Panc1 (cell line): ENCODE measurements at regions not wholly inside any gene's neighbourhood (a gene's known extent, or its start where the extent isn't known, plus 50 kb on each side); places are given as distances from the start of the nearest gene placed in this dataset.

ENCODE experiments used
- ATAC-seq: fragments of 200-7000 bp; cut with Tn5 transposase; 2 replicates; pipeline ENCODE4 v1.9.1; 2020; ENCODE audit warnings: mild to moderate bottlenecking, moderate library complexity
- BruUV-seq: library from RNA; stranded (reverse); fragments of 400-500 nt; replicated peaks from 2 replicates; lab custom pipeline; 2021; lab: Mats Ljungman, UMichigan
- CTCF ChIA-PET: fragments of 300-600 bp; sonication (Branson Sonifier 250); formaldehyde crosslinking; loops from one replicate; lab custom pipeline; 2022; ENCODE audit warnings: antibody characterized with exemption; lab: Charles Lee
- POLR2A ChIA-PET: fragments of 300-600 bp; sonication (Branson Sonifier 250); formaldehyde crosslinking; loops from one replicate; lab custom pipeline; 2022; ENCODE audit warnings: antibody characterized with exemption; lab: Charles Lee
- DNase-seq: peaks from one replicate; pipeline ENCODE4 v3.0.0-alpha.2; 2010; ENCODE audit warnings: low read depth, low spot score
- H3K27ac ChIP-seq: 2 replicates; pipeline ENCODE4 v1.5.1; 2011; ENCODE audit warnings: mild to moderate bottlenecking, low read length, inconsistent platforms
- H3K27me3 ChIP-seq: fragments of 200-500 bp; sonication (Bioruptor generic); 2 replicates; pipeline ENCODE4 v1.6.0; 2014; ENCODE audit warnings: low read length, inconsistent platforms; ENCODE audit not compliant: control insufficient read depth, insufficient read depth
- H3K36me3 ChIP-seq: fragments of 200-500 bp; sonication (Bioruptor generic); 2 replicates; pipeline ENCODE4 v1.5.1; 2014; ENCODE audit warnings: inconsistent platforms, mild to moderate bottlenecking, low read length, moderate library complexity; ENCODE audit not compliant: control insufficient read depth, insufficient read depth
- H3K4me1 ChIP-seq: 2 replicates; pipeline ENCODE4 v1.5.1; 2011; ENCODE audit warnings: inconsistent platforms, mild to moderate bottlenecking, low read length, moderate library complexity; ENCODE audit not compliant: control insufficient read depth, insufficient read depth
- H3K4me3 ChIP-seq, 2 experiments: 2 replicates each; pipeline ENCODE4 v1.5.1; 2011 to 2012; ENCODE audit warnings: low read depth in 2 of 2, low read length in 2 of 2, mild to moderate bottlenecking in 2 of 2, inconsistent platforms in 1 of 2, moderate library complexity in 1 of 2
- H3K9me3 ChIP-seq: fragments of 200-500 bp; sonication (Bioruptor generic); 2 replicates; pipeline ENCODE4 v1.5.1; 2014; ENCODE audit warnings: low read depth, mild to moderate bottlenecking, inconsistent platforms, low read length, moderate library complexity; ENCODE audit not compliant: control insufficient read depth, insufficient read depth
- CTCF ChIP-seq: fragments of 450-650 bp; IDR thresholded peaks from 2 replicates; pipeline ENCODE4 v1.5.1; 2017; ENCODE audit warnings: mild to moderate bottlenecking
- POLR2AphosphoS5 ChIP-seq: IDR thresholded peaks from 2 replicates; pipeline ENCODE4 v1.6.1; 2012; ENCODE audit warnings: mild to moderate bottlenecking, low read depth, low read length, moderate library complexity
- SIN3A ChIP-seq: IDR thresholded peaks from 2 replicates; pipeline ENCODE4 v1.6.1; 2012; ENCODE audit warnings: low read depth, mild to moderate bottlenecking, low read length, moderate library complexity, borderline replicate concordance; ENCODE audit not compliant: insufficient read depth
- TCF7L2 ChIP-seq: IDR thresholded peaks from 2 replicates; pipeline ENCODE4 v1.6.1; 2011; ENCODE audit warnings: mild to moderate bottlenecking, low read depth, low read length, inconsistent platforms
- in situ Hi-C: cut with HindIII; loops from 2 replicates; pipeline ENCODE4 v1.10.0; 2016; ENCODE audit warnings: low sequenced_read_pairs, low pct_unique_long_range_greater_than_20kb
- intact Hi-C: fragments of 100-400 bp; cut with micrococcal nuclease; formaldehyde crosslinking; loops from one replicate; pipeline ENCODE4 v1.10.0; 2022; ENCODE audit not compliant: unreplicated experiment
- TF ChIP-seq, protein P1 (sequence below), 2 experiments: IDR thresholded peaks; 2 replicates each; pipeline ENCODE4 v1.6.1; 2011 to 2012; ENCODE audit warnings: low read depth in 2 of 2, control low read depth in 1 of 2, low read length in 1 of 2, mild to moderate bottlenecking in 1 of 2, moderate library complexity in 1 of 2; ENCODE audit not compliant: insufficient read depth in 1 of 2

DNA sequence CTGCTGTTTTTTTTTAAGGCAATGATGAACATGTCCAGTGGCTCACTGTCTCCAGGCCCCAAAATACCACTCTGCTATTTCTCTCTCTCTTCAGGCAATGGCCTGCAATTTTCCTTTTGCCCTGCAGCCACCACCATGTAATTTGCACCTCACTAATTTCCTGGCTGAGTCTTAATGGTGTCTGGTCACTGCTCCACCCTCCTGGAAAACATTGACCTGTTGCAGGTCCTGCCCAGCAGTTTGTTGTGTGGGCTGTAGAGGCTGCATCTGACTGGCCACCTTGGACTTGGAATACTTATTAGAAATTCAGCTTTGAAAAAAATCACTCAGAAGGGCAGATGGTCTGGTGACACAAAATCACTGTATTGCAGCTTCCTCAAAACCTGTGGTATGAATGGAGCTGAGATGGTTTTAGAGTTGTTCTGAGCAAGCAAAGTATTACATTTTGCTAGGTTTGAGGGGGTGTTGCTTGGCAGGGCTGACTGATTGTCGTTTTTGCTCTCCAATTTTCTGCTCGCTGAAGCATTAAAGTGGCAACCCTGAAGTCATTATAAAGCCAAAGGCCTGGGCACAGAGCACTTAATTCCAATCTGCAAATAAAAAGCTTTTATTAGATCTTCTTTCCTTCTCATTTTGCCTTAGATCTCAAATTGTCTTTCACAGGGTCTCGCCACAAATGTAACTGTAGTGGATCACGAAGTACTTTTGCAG is 134.8 kb downstream of the TMEM174 start:
- ATAC-seq (no peak), DNase-seq (no peak)
- POLR2A ChIA-PET, result no interaction called here
- CTCF ChIA-PET, result no interaction called here
- Histone ChIP-seq H3K9me3 (no peaks in the 10 kb centered on the region), H3K27ac (no peak overlapping the region), H3K36me3 (no peaks in the 10 kb centered on the region), H3K4me3 (no peak overlapping the region), H3K4me1 (peaks cover 17% of the 10 kb centered on the region), H3K27me3 (no peaks in the 10 kb centered on the region)
- no TSS peak for BruUV-seq
- intact Hi-C loops (no loop called here), in situ Hi-C loops (no loop called here)
- TF ChIP-seq TCF7L2 (no peak), CTCF (no peak), SIN3A (no peak)
- TF ChIP-seq, protein P1, sequence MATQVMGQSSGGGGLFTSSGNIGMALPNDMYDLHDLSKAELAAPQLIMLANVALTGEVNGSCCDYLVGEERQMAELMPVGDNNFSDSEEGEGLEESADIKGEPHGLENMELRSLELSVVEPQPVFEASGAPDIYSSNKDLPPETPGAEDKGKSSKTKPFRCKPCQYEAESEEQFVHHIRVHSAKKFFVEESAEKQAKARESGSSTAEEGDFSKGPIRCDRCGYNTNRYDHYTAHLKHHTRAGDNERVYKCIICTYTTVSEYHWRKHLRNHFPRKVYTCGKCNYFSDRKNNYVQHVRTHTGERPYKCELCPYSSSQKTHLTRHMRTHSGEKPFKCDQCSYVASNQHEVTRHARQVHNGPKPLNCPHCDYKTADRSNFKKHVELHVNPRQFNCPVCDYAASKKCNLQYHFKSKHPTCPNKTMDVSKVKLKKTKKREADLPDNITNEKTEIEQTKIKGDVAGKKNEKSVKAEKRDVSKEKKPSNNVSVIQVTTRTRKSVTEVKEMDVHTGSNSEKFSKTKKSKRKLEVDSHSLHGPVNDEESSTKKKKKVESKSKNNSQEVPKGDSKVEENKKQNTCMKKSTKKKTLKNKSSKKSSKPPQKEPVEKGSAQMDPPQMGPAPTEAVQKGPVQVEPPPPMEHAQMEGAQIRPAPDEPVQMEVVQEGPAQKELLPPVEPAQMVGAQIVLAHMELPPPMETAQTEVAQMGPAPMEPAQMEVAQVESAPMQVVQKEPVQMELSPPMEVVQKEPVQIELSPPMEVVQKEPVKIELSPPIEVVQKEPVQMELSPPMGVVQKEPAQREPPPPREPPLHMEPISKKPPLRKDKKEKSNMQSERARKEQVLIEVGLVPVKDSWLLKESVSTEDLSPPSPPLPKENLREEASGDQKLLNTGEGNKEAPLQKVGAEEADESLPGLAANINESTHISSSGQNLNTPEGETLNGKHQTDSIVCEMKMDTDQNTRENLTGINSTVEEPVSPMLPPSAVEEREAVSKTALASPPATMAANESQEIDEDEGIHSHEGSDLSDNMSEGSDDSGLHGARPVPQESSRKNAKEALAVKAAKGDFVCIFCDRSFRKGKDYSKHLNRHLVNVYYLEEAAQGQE (IDR thresholded peaks at IDR 0.05; ENCODE audit: insufficient read depth in 1 of 2, low read depth in 2 of 2, low read length in 1 of 2), result no peak

DNA sequence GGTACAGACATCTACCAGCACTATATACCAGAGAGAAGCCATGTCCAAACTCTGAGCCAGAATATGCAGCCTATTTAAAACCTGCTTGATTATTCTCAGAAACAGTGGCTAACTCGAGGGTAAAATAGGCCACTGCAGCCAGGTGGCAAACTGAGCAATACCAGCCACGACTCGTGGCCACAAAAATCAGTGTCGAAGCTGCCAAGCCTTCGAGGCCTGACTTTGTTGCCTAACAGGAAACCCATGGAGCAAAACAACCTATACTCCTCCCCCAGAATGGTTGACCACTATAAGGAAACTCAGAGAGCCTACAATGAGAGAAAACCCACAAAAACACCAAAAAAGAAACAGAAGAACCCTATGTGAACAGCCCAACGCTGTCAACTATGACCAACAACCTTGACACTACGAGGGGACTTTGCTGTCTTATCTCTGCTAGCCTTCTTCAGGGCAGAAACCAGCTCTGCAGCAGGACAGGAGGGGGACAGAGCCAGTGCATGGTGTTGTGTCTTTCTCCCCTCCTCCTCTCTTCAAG is 133.8 kb downstream of the TMEM174 start:
- intact Hi-C loops (no loop called here), in situ Hi-C loops (no loop called here)
- no peak for DNase-seq
- CTCF ChIA-PET, result no interaction called here
- Histone ChIP-seq H3K4me3 (no peak overlapping the region), H3K27ac (no peak overlapping the region), H3K36me3 (no peaks in the 10 kb centered on the region), H3K9me3 (no peaks in the 10 kb centered on the region), H3K27me3 (no peaks in the 10 kb centered on the region), H3K4me1 (peaks cover 9% of the 10 kb centered on the region)
- no peak for TF ChIP-seq SIN3A
- BruUV-seq, result no TSS peak
- POLR2A ChIA-PET, result interaction anchor here (0.6 kb wide), 1 partner anchor 1197 kb away, joined by 11 read pairs; no protein-coding TSS in a partner anchor
- ATAC-seq, result no peak

DNA sequence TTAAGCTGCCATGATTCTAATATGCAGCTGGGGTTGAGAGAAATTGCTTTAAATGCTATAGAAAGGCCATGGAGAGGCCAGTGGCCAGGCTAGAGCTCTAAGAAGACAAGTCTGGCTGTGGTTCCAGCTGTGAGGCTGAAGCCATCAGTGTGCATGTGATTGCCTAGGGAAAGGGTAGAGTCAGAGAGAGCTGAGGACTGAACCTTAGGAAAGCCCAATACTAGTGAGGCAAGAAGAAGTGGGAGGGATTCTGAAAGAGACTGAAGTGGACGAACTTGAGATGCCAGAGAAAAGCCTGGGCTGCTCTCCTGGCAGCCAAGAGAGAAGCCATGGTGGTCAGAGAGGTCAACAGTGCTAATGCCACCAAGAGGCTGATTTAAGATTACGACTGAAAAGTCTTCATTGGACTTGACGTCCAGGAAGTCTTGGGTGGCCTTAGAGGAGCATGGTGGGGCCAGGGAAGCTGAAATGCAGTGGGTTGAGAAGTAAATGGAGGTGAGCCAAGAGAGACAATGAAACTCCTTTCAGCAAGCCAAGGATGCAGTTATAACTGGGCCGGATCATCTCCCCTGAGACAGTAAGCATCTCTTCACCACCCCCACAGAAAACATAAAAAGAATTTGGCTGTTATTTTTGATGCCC is 133.2 kb downstream of the TMEM174 start:
- no TSS peak for BruUV-seq
- CTCF ChIA-PET, result no interaction called here
- ATAC-seq, result no peak
- H3K4me1 ChIP-seq, result peaks cover 3% of the 10 kb centered on the region
- no peak overlapping the region for H3K27ac ChIP-seq
- in situ Hi-C loops (no loop called here), intact Hi-C loops (no loop called here)
- POLR2A ChIA-PET, result interaction anchor here (0.6 kb wide), 1 partner anchor 1197 kb away, joined by 11 read pairs; no protein-coding TSS in a partner anchor
- no peaks in the 10 kb centered on the region for H3K9me3 ChIP-seq
- H3K27me3 ChIP-seq, result no peaks in the 10 kb centered on the region
- TF ChIP-seq TCF7L2 (no peak), POLR2AphosphoS5 (no peak), SIN3A (no peak), CTCF (no peak)
- TF ChIP-seq, protein P1 (IDR thresholded peaks at IDR 0.05; ENCODE audit: insufficient read depth in 1 of 2, low read depth in 2 of 2, low read length in 1 of 2), result no peak
- no peaks in the 10 kb centered on the region for H3K36me3 ChIP-seq
- H3K4me3 ChIP-seq, result no peak overlapping the region
- DNase-seq, result no peak
